ENCODE measurements at regions not wholly inside any gene's neighbourhood (a gene's known extent, or its start where the extent isn't known, plus 50 kb on each side); places are given as distances from the start of the nearest gene placed in this dataset.

DNA sequence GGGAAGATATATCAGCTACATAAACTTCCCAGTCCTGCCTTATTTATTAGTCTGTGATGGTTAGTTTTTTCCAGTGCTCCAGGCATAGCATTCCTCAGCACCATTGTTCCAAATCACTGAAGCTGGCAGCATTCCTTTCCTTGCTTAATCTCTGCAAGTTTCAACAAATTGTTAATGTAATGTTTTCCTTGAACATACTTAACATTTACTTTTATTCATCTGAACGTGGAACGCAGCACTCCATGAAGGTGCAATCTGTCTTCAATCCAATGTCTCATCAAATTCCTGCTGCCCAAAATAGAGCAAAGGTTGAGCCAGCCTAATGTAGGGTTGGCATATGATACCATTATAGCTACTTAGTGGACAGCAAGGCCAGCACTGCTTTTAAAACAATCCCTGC, 441.1 kb upstream of the RBFOX1 start:
- dilution Hi-C loops (cut with MboI; ENCODE audit: extremely low pct_ligation_motif_present, low sequenced_read_pairs), result no loop called here
- no peak overlapping the region for H2AFZ ChIP-seq (ENCODE audit: control insufficient read depth, low read length)
- DNase-seq (ENCODE audit: low read depth, low spot score) (no peak), FAIRE-seq (no peak)
- no peak overlapping the region for H3K9ac ChIP-seq (ENCODE audit: control insufficient read depth, extremely low read depth, insufficient read depth, low read length)
- H3K36me3 ChIP-seq (ENCODE audit: control insufficient read depth in 2 of 2, extremely low read depth in 1 of 2, insufficient read depth in 2 of 2, low read length in 2 of 2), result no peaks in the 10 kb centered on the region
- H3K9me1 ChIP-seq (ENCODE audit: control insufficient read depth, extremely low read depth, insufficient read depth, low read length), result no peaks in the 10 kb centered on the region
- H3K79me2 ChIP-seq (ENCODE audit: control insufficient read depth, insufficient read depth, low read length), result no peaks in the 10 kb centered on the region
- TF ChIP-seq, protein P1, sequence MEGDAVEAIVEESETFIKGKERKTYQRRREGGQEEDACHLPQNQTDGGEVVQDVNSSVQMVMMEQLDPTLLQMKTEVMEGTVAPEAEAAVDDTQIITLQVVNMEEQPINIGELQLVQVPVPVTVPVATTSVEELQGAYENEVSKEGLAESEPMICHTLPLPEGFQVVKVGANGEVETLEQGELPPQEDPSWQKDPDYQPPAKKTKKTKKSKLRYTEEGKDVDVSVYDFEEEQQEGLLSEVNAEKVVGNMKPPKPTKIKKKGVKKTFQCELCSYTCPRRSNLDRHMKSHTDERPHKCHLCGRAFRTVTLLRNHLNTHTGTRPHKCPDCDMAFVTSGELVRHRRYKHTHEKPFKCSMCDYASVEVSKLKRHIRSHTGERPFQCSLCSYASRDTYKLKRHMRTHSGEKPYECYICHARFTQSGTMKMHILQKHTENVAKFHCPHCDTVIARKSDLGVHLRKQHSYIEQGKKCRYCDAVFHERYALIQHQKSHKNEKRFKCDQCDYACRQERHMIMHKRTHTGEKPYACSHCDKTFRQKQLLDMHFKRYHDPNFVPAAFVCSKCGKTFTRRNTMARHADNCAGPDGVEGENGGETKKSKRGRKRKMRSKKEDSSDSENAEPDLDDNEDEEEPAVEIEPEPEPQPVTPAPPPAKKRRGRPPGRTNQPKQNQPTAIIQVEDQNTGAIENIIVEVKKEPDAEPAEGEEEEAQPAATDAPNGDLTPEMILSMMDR (optimal IDR thresholded peaks at IDR 0.05 in 1 of 3, IDR thresholded peaks at IDR 0.05 in 1 of 3, conservative IDR thresholded peaks at IDR 0.05 in 1 of 3; ENCODE audit: extremely low read depth in 1 of 3, insufficient read depth in 2 of 3, low read length in 3 of 3), result no peak
- TF ChIP-seq EZH2 (IDR thresholded peaks at IDR 0.05; ENCODE audit: low read length), result no peak
- H4K20me1 ChIP-seq (ENCODE audit: control insufficient read depth, extremely low read depth, insufficient read depth, low read length), result no peaks in the 10 kb centered on the region
- H3K4me3 ChIP-seq (ENCODE audit: control insufficient read depth in 2 of 3, extremely low read depth in 1 of 3, insufficient read depth in 2 of 3, low read depth in 1 of 3, low read length in 3 of 3), result no peak overlapping the region
- H3K4me2 ChIP-seq (ENCODE audit: control insufficient read depth, extremely low read depth, insufficient read depth, low read depth, low read length), result no peak overlapping the region
- no peaks in the 10 kb centered on the region for H3K27me3 ChIP-seq (ENCODE audit: control insufficient read depth, extremely low read depth, insufficient read depth, low read length)
- H3K9me3 ChIP-seq (ENCODE audit: control insufficient read depth, low read depth, low read length), result peaks cover 1% of the 10 kb centered on the region
- no peak overlapping the region for H3K27ac ChIP-seq (ENCODE audit: control insufficient read depth, insufficient read depth, low read length)
- H3K4me1 ChIP-seq (ENCODE audit: control insufficient read depth, extremely low read depth, insufficient read depth, low read length), result no peaks in the 10 kb centered on the region

DNA sequence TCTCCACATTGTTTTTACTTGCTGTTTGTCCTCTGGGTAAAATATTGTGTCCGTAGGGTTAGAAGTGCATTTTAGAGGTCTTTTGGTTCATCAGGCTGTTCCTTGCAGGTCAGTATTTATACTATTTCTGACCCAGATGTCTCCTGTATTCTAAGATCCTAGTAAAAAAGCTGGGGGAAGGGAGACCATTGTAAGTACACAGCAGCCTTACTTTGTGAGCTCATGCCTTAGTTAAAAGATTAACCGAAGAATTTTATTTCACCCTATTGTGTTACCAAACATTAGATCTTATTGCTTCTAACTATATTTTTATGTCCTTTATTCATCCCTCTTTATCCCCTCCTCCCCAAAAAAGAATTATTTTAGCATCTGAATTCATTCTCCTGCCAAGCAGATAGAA, 444.1 kb upstream of the RBFOX1 start:
- Histone ChIP-seq H2AFZ (ENCODE audit: control insufficient read depth, low read length) (no peak overlapping the region), H3K9me1 (ENCODE audit: control insufficient read depth, extremely low read depth, insufficient read depth, low read length) (no peaks in the 10 kb centered on the region), H3K4me2 (ENCODE audit: control insufficient read depth, extremely low read depth, insufficient read depth, low read depth, low read length) (no peak overlapping the region), H3K36me3 (ENCODE audit: control insufficient read depth in 2 of 2, extremely low read depth in 1 of 2, insufficient read depth in 2 of 2, low read length in 2 of 2) (no peaks in the 10 kb centered on the region), H3K4me3 (ENCODE audit: control insufficient read depth in 2 of 3, extremely low read depth in 1 of 3, insufficient read depth in 2 of 3, low read depth in 1 of 3, low read length in 3 of 3) (no peak overlapping the region), H3K27me3 (ENCODE audit: control insufficient read depth, extremely low read depth, insufficient read depth, low read length) (no peaks in the 10 kb centered on the region), H3K27ac (ENCODE audit: control insufficient read depth, insufficient read depth, low read length) (no peak overlapping the region), H3K79me2 (ENCODE audit: control insufficient read depth, insufficient read depth, low read length) (no peaks in the 10 kb centered on the region), H3K9ac (ENCODE audit: control insufficient read depth, extremely low read depth, insufficient read depth, low read length) (no peak overlapping the region), H3K9me3 (ENCODE audit: control insufficient read depth, low read depth, low read length) (peaks cover 3% of the 10 kb centered on the region), H4K20me1 (ENCODE audit: control insufficient read depth, extremely low read depth, insufficient read depth, low read length) (no peaks in the 10 kb centered on the region), H3K4me1 (ENCODE audit: control insufficient read depth, extremely low read depth, insufficient read depth, low read length) (no peaks in the 10 kb centered on the region)
- no peak for DNase-seq (ENCODE audit: low read depth, low spot score)
- dilution Hi-C loops (cut with MboI; ENCODE audit: extremely low pct_ligation_motif_present, low sequenced_read_pairs), result no loop called here
- FAIRE-seq, result no peak
- TF ChIP-seq EZH2 (IDR thresholded peaks at IDR 0.05; ENCODE audit: low read length), result no peak
- TF ChIP-seq, protein P1 (optimal IDR thresholded peaks at IDR 0.05 in 1 of 3, IDR thresholded peaks at IDR 0.05 in 1 of 3, conservative IDR thresholded peaks at IDR 0.05 in 1 of 3; ENCODE audit: extremely low read depth in 1 of 3, insufficient read depth in 2 of 3, low read length in 3 of 3), result no peak

All from keratinocyte (primary cell).